Esophagus squamous epithelium (tissue), 4 donors: ENCODE measurements at regions not wholly inside any gene's neighbourhood (a gene's known extent, or its start where the extent isn't known, plus 50 kb on each side); places are given as distances from the start of the nearest gene placed in this dataset.

Experiments used
- POLR2A ChIP-seq, 4 donors: fragments of 450-650 bp; IDR thresholded peaks; one replicate each; pipeline ENCODE4 v1.6.1; 2017; ENCODE audit warnings: antibody characterized with exemption in 4 of 4, mild to moderate bottlenecking in 4 of 4, moderate library complexity in 3 of 4
- TF ChIP-seq, protein P1 (sequence below), 6 experiments: fragments of 450-650 bp in 4 of 6; fragments of 200-600 bp in 2 of 6; sonication (generic) in 2 of 6; IDR thresholded peaks; one replicate each; pipeline ENCODE4 v1.5.1; 2016 to 2019; ENCODE audit warnings: antibody characterized with exemption in 6 of 6, mild to moderate bottlenecking in 4 of 6, moderate library complexity in 4 of 6

DNA sequence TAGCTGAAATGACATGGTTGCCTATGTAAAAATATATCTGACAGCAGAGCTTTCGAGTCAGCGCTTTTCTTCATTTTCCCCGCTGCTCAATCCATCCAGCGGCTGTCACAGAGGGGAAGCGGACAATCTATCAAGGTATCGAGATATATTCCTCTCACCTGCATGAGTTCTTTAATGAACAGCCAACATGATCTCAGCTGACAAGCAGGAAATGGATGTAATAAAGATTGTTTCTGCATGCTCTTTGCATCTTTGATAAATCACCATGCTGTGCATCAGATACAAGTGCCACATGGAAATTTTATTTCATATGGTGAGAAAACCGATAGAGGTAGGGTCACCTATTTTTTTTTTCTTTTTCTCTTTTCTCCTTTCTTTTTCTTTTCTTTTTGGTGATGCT, 602.3 kb upstream of the MMS22L start:
- TF ChIP-seq, protein P1, sequence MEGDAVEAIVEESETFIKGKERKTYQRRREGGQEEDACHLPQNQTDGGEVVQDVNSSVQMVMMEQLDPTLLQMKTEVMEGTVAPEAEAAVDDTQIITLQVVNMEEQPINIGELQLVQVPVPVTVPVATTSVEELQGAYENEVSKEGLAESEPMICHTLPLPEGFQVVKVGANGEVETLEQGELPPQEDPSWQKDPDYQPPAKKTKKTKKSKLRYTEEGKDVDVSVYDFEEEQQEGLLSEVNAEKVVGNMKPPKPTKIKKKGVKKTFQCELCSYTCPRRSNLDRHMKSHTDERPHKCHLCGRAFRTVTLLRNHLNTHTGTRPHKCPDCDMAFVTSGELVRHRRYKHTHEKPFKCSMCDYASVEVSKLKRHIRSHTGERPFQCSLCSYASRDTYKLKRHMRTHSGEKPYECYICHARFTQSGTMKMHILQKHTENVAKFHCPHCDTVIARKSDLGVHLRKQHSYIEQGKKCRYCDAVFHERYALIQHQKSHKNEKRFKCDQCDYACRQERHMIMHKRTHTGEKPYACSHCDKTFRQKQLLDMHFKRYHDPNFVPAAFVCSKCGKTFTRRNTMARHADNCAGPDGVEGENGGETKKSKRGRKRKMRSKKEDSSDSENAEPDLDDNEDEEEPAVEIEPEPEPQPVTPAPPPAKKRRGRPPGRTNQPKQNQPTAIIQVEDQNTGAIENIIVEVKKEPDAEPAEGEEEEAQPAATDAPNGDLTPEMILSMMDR (IDR thresholded peaks at IDR 0.05): no peak
- no peak for TF ChIP-seq POLR2A (IDR thresholded peaks at IDR 0.05)
